22Rv1 (cell line): ENCODE measurements at regions not wholly inside any gene's neighbourhood (a gene's known extent, or its start where the extent isn't known, plus 50 kb on each side); places are given as distances from the start of the nearest gene placed in this dataset.

Experiments
- ZFX ChIP-seq: fragments of 450-650 bp; IDR thresholded peaks from 2 replicates; pipeline ENCODE4 v1.6.1; 2017; ENCODE audit warnings: antibody characterized with exemption, borderline replicate concordance
- TF ChIP-seq, protein P1 (sequence below): fragments of 450-650 bp; IDR thresholded peaks from 2 replicates; pipeline ENCODE4 v1.5.1; 2017; ENCODE audit warnings: mild to moderate bottlenecking

DNA sequence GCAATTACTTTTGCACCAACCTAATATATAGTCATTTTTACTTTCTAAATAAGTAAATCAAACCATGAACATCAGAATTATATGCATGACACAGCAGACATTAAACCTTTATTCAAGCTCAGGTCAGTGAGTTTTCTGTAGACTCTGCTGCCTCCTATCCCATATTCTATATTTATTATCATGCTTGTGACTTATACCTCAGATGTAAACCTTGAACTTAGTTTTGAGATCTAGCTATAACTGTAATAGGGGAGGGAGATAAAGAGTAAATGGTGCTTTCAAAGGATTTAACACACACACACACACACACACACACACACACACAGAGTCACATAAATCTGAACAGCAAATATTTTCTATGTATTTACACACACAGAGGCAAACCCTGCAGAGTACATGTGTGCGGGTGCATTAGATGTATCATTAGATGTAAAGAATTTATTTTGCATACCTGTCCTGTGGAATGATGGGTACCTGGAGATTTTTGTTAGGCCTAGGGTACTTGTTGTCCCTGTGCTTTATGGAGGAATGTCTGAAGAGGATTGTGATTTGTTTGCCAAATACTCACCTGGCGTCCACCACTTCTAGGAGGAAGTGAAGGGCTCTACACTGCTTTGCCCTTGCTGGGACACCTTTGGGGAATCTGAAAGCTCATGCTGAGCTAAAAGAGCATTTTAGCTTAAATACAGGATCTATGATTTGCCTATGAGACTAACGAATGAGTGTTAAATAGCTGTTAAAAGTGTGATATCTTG lies 521.9 kb downstream of the KLF5 start:
- TF ChIP-seq, protein P1, sequence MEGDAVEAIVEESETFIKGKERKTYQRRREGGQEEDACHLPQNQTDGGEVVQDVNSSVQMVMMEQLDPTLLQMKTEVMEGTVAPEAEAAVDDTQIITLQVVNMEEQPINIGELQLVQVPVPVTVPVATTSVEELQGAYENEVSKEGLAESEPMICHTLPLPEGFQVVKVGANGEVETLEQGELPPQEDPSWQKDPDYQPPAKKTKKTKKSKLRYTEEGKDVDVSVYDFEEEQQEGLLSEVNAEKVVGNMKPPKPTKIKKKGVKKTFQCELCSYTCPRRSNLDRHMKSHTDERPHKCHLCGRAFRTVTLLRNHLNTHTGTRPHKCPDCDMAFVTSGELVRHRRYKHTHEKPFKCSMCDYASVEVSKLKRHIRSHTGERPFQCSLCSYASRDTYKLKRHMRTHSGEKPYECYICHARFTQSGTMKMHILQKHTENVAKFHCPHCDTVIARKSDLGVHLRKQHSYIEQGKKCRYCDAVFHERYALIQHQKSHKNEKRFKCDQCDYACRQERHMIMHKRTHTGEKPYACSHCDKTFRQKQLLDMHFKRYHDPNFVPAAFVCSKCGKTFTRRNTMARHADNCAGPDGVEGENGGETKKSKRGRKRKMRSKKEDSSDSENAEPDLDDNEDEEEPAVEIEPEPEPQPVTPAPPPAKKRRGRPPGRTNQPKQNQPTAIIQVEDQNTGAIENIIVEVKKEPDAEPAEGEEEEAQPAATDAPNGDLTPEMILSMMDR: no peak
- no peak for TF ChIP-seq ZFX
